ENCODE measurements at regions not wholly inside any gene's neighbourhood (a gene's known extent, or its start where the extent isn't known, plus 50 kb on each side); places are given as distances from the start of the nearest gene placed in this dataset.

DNA sequence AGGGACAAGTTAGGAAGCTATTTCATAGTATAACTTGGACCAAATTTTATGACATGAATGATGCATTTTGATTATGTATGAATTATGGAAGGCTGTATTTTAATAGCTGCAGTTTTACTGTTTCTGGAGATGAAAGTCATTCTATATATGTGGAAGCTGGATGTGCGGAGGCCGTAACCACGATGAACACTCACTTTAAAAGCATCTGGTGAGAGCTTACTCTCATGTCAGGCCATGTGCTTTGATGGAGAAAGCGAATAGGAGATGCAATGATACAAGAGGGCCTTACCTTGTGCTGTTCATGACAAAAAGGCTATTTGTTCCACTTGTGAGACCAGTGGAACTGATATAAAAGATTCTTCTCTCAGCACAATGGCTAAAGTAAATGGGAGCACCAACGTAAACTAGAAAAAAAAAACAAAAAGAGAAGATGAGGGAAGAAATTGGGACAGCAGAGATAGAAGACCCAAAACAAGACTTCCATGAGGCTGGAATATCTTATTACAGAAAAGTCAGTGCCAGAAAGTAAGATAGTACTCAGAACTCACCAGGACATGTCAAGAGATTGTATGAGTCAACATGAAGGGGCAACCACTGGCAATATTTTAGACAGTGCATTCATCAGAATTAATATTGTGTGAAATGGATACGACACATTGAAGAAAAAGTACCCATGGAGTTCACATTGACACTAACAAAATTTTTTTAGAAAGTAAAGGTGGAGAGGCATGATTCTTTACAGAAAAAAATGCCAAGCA lies 63.3 kb upstream of the GAB1 start:
- Histone ChIP-seq H3K4me1 (no peaks in the 10 kb centered on the region), H3K36me3 (no peaks in the 10 kb centered on the region), H3K27ac (no peak overlapping the region), H3K27me3 (no peaks in the 10 kb centered on the region), H3K9me3 (peaks cover 0 to 5% of the 10 kb centered on the region in 2 donors), H3K4me3 (no peak overlapping the region)
- no peak for DNase-seq (ENCODE audit: low spot score)
- no peak for TF ChIP-seq CTCF (IDR thresholded peaks at IDR 0.05)

GRCh38 chr4:143280861-143281260 lies 55.8 kb upstream of the GAB1 start:
- Histone ChIP-seq H3K4me3 (no peak overlapping the region), H3K27me3 (no peaks in the 10 kb centered on the region), H3K27ac (no peak overlapping the region), H3K9me3 (no peaks in the 10 kb centered on the region), H3K36me3 (no peaks in the 10 kb centered on the region), H3K4me1 (peaks cover 0 to 18% of the 10 kb centered on the region in 2 donors)
- DNase-seq (ENCODE audit: low spot score): no peak
- no peak for TF ChIP-seq CTCF (IDR thresholded peaks at IDR 0.05)

DNA sequence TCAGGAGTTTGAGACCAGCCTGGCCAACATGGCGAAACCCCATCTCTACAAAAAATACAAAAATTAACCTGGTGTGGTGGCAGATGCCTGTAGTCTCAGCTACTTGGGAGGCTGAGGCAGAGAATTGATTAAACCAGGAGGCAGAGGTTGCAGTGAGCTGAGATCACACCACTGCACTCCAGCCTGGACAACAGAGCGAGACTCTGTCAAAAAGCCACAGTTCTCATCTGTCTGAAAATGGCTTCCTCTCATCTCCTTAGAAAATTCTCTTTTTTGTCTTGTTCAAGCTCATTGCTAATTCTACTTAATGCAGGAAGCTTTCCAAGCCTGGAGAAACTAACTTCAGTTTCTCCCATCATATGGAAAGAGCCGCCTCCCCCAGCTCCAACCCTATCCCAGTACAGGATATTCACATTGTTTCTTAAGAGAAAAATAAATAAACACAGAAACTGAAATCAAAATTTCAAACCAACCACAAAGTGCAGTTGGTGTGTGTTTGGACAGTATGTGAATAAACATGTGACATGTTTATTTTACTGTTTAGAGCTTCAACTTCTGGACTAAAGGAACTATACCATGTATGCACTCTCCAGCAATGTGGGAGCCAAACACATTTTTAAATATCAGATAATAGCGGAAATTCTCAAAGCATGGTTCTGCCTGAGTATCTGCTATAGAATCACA lies 55.0 kb upstream of the GAB1 start:
- H3K27ac ChIP-seq: peak overlapping the region in 1 of 2 donors; percentile 16
- TF ChIP-seq CTCF (IDR thresholded peaks at IDR 0.05): no peak
- no peak for DNase-seq (ENCODE audit: low spot score)
- no peaks in the 10 kb centered on the region for H3K36me3 ChIP-seq
- peaks cover 0 to 26% of the 10 kb centered on the region in 2 donors for H3K4me1 ChIP-seq
- no peak overlapping the region for H3K4me3 ChIP-seq
- no peaks in the 10 kb centered on the region for H3K27me3 ChIP-seq
- no peaks in the 10 kb centered on the region for H3K9me3 ChIP-seq

- no peak for DNase-seq (ENCODE audit: low spot score)
- peak overlapping the region; percentile 16 to 22 for H3K27ac ChIP-seq
Measured at GRCh38 chr4:143282211-143282707, 54.4 kb upstream of the GAB1 start.

DNA sequence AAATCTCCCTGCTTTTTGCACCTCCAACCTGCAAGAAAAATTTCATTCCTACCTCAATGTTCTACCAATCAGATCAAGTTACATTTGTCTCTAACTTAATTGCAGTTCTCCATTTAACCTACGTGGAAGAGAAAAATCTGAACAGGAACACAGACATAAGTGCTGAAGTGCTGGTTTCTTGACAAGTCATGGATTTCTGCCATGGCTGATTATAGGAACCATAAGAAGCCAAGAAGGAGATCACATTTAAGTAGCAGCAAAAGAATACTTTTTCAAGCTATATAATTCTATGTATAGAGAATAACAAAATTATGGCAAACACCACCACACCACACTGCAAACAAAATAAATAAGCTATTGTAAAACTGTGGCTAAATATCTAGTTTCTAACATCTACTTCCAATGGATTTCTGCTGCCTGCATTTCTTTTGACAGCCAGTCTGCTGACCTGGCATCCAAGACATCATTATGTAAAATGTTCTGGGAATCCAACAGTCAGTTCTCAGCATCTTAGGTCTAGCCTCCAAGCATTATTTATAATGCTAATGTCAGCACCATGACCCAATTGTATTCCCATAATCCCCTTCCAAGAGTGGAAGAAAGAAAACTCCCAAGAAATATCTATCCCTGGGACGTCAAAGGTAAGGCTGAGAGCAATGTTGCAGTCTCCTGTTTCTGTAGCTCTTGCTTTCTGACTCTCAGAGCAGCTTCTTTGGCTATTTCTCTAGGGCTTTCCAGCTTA lies 50.8 kb upstream of the GAB1 start:
- Histone ChIP-seq H3K36me3 (no peaks in the 10 kb centered on the region), H3K4me3 (no peak overlapping the region), H3K4me1 (peaks cover 0 to 31% of the 10 kb centered on the region in 2 donors), H3K27ac (peak overlapping the region; percentile 55 to 57), H3K27me3 (no peaks in the 10 kb centered on the region), H3K9me3 (no peaks in the 10 kb centered on the region)
- TF ChIP-seq CTCF (IDR thresholded peaks at IDR 0.05): no peak
- no peak for DNase-seq (ENCODE audit: low spot score)

More at GRCh38 chr4:143282211-143282707, 54.4 kb upstream of the GAB1 start:
- TF ChIP-seq CTCF (IDR thresholded peaks at IDR 0.05): no peak
- Histone ChIP-seq H3K4me1 (peaks cover 0 to 31% of the 10 kb centered on the region in 2 donors), H3K36me3 (no peaks in the 10 kb centered on the region), H3K4me3 (no peak overlapping the region), H3K9me3 (no peaks in the 10 kb centered on the region), H3K27me3 (no peaks in the 10 kb centered on the region)
